Tibial artery (tissue), 4 donors: ENCODE measurements at regions not wholly inside any gene's neighbourhood (a gene's known extent, or its start where the extent isn't known, plus 50 kb on each side); places are given as distances from the start of the nearest gene placed in this dataset.

ENCODE experiments used
- DNase-seq, 2 donors: peaks; one replicate each; pipeline ENCODE4 v3.0.0-alpha.2; 2019
- H3K27ac ChIP-seq, 2 donors: fragments of 200-600 bp; sonication (generic) in 1 of 2; 1 replicate in 1 of 2; 2 replicates in 1 of 2; pipeline ENCODE4 v1.5.1; 2018 to 2019; ENCODE audit warnings: mild to moderate bottlenecking in 1 of 2
- H3K27me3 ChIP-seq, 2 donors: fragments of 200-600 bp; sonication (generic) in 1 of 2; one replicate each; pipeline versions ENCODE4 v1.5.1 to v1.6.0; 2016 to 2019
- H3K36me3 ChIP-seq, 3 donors: fragments of 200-600 bp; sonication (generic) in 2 of 3; one replicate each; pipeline ENCODE4 v1.5.1; 2016 to 2019; ENCODE audit warnings: mild to moderate bottlenecking in 2 of 3
- H3K4me1 ChIP-seq, 4 donors: fragments of 200-600 bp; sonication (generic) in 2 of 4; 1 replicate in 3 of 4; 2 replicates in 1 of 4; pipeline ENCODE4 v1.5.1; 2016 to 2019
- H3K4me3 ChIP-seq, 2 donors: fragments of 200-600 bp; sonication (generic) in 1 of 2; 1 replicate in 1 of 2; 2 replicates in 1 of 2; pipeline ENCODE4 v1.5.1; 2018 to 2019; ENCODE audit warnings: mild to moderate bottlenecking in 2 of 2
- H3K9me3 ChIP-seq, 3 donors: fragments of 200-600 bp; sonication (generic) in 1 of 3; one replicate each; pipeline ENCODE4 v1.5.1; 2016 to 2019
- intact Hi-C: fragments of 100-400 bp; cut with DNase I; formaldehyde crosslinking; loops from one replicate; pipeline ENCODE4 v1.15.0; 2023; ENCODE audit warnings: low total_unique reads
- TF ChIP-seq, protein P1 (sequence below), 2 experiments: fragments of 200-600 bp in 1 of 2; fragments of 450-650 bp in 1 of 2; IDR thresholded peaks; one replicate each; pipeline ENCODE4 v1.5.1; 2017 to 2019; ENCODE audit warnings: antibody characterized with exemption in 2 of 2, mild to moderate bottlenecking in 1 of 2, moderate library complexity in 1 of 2

DNA sequence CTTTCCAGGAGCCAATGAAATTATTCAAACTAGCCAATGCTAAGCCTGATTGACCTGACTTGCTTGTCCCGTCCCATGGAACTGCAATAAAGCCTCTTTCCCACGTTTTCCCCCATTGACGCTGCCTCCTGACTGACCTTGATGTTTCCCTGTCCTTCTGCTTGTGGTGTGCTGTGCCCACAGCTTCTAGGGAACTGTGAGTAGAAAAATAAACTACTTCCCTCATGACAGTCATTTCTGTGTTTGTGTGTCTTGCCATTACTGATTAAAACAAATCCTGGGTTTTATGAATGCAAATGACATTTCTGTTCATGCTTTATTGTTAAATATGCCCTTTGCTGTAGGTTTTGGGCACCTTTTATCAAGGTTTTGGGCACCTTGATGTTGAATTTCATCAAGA, 91.3 kb upstream of the ABI1 start:
- DNase-seq = no peak
- TF ChIP-seq, protein P1, sequence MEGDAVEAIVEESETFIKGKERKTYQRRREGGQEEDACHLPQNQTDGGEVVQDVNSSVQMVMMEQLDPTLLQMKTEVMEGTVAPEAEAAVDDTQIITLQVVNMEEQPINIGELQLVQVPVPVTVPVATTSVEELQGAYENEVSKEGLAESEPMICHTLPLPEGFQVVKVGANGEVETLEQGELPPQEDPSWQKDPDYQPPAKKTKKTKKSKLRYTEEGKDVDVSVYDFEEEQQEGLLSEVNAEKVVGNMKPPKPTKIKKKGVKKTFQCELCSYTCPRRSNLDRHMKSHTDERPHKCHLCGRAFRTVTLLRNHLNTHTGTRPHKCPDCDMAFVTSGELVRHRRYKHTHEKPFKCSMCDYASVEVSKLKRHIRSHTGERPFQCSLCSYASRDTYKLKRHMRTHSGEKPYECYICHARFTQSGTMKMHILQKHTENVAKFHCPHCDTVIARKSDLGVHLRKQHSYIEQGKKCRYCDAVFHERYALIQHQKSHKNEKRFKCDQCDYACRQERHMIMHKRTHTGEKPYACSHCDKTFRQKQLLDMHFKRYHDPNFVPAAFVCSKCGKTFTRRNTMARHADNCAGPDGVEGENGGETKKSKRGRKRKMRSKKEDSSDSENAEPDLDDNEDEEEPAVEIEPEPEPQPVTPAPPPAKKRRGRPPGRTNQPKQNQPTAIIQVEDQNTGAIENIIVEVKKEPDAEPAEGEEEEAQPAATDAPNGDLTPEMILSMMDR (IDR thresholded peaks at IDR 0.05) = no peak
- Histone ChIP-seq H3K4me3 (no peak overlapping the region), H3K27ac (no peak overlapping the region), H3K36me3 (no peaks in the 10 kb centered on the region), H3K9me3 (no peaks in the 10 kb centered on the region), H3K4me1 (no peaks in the 10 kb centered on the region), H3K27me3 (no peaks in the 10 kb centered on the region)
- intact Hi-C loops = no loop called here

DNA sequence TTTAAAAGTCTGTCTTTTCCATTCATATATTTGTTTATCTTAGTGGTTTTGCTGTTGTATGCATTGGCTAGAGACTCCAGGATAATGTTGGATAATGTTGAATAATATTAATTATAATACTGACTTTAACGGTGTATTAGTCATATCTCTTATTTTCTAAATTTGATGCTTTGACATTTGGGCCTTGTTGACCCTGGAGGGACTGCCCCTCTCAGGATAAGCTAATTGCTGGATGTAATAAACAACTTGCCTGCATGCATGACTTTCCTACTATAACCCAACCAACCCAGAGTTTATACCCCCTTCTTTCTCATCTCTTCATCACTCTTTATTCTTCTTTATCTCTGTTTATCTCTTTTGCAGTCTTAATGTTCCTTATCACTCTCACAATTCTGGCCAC, 90.9 kb upstream of the ABI1 start:
- Histone ChIP-seq H3K9me3 (no peaks in the 10 kb centered on the region), H3K4me1 (no peaks in the 10 kb centered on the region), H3K27me3 (no peaks in the 10 kb centered on the region), H3K27ac (no peak overlapping the region), H3K36me3 (no peaks in the 10 kb centered on the region), H3K4me3 (no peak overlapping the region)
- intact Hi-C loops = no loop called here
- no peak for DNase-seq
- TF ChIP-seq, protein P1 (IDR thresholded peaks at IDR 0.05) = no peak

DNA sequence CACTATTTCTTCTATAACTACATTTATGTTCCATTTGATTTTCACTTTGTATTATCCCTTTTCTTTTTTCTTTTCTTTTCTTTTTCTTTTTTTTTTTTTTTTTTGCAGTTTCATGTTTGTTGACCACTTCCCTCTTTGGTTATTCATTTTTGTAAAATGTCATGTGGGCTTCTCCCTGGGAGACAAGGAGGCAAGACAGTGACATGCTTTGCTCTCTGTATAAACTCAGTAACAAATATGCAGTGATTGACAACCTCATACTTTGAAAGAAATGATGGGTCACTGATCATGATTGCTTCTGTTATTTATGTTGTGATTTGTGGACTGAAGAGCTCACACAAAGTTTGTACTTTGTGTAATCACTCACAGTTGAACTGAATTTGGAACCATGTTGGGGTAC, 90.2 kb upstream of the ABI1 start:
- Histone ChIP-seq H3K27ac (no peak overlapping the region), H3K4me1 (no peaks in the 10 kb centered on the region), H3K27me3 (no peaks in the 10 kb centered on the region), H3K4me3 (no peak overlapping the region), H3K36me3 (no peaks in the 10 kb centered on the region), H3K9me3 (no peaks in the 10 kb centered on the region)
- TF ChIP-seq, protein P1 (IDR thresholded peaks at IDR 0.05) = no peak
- DNase-seq = no peak
- intact Hi-C loops = no loop called here

- intact Hi-C loops = no loop called here
- H3K4me3 ChIP-seq = no peak overlapping the region
- no peak overlapping the region for H3K27ac ChIP-seq
- H3K27me3 ChIP-seq = no peaks in the 10 kb centered on the region
- no peaks in the 10 kb centered on the region for H3K4me1 ChIP-seq
- H3K36me3 ChIP-seq = no peaks in the 10 kb centered on the region
- TF ChIP-seq, protein P1 (IDR thresholded peaks at IDR 0.05) = no peak
- no peaks in the 10 kb centered on the region for H3K9me3 ChIP-seq
- DNase-seq = no peak
These were observed 85.5 kb upstream of the ABI1 start for GRCh38 chr10:26946102-26946811.

GRCh38 chr10:26944261-26944882, 83.6 kb upstream of the ABI1 start:
- no peak overlapping the region for H3K4me3 ChIP-seq

More at GRCh38 chr10:26944261-26944882, 83.6 kb upstream of the ABI1 start:
- no peak for DNase-seq
- TF ChIP-seq, protein P1 (IDR thresholded peaks at IDR 0.05) = no peak
- intact Hi-C loops = no loop called here
- no peaks in the 10 kb centered on the region for H3K27me3 ChIP-seq
- no peaks in the 10 kb centered on the region for H3K36me3 ChIP-seq
- no peaks in the 10 kb centered on the region for H3K4me1 ChIP-seq
- no peak overlapping the region for H3K27ac ChIP-seq
- no peaks in the 10 kb centered on the region for H3K9me3 ChIP-seq
